Large intestine (tissue), 3 donors: ENCODE measurements at regions not wholly inside any gene's neighbourhood (a gene's known extent, or its start where the extent isn't known, plus 50 kb on each side); places are given as distances from the start of the nearest gene placed in this dataset.

Experiments used
- DNase-seq, 2 donors: peaks; one replicate each; pipeline versions ENCODE4 v3.0.0 to v3.0.0-alpha.2; 2013
- H3K27ac ChIP-seq: one replicate; pipeline ENCODE4 v1.5.1; 2013; ENCODE audit warnings: low read length
- H3K27me3 ChIP-seq: 2 replicates; pipeline ENCODE4 v1.6.1; 2013; ENCODE audit warnings: low read length; ENCODE audit not compliant: control insufficient read depth, insufficient read depth
- H3K36me3 ChIP-seq: 2 replicates; pipeline ENCODE4 v1.6.1; 2013; ENCODE audit warnings: low read length; ENCODE audit not compliant: control insufficient read depth, insufficient read depth
- H3K4me1 ChIP-seq: one replicate; pipeline ENCODE4 v1.6.1; 2013; ENCODE audit warnings: low read length; ENCODE audit not compliant: control insufficient read depth, insufficient read depth
- H3K4me3 ChIP-seq: one replicate; pipeline ENCODE4 v1.5.1; 2013; ENCODE audit warnings: low read length
- H3K9me3 ChIP-seq: one replicate; pipeline ENCODE4 v1.6.1; 2013; ENCODE audit warnings: mild to moderate bottlenecking, low read depth, low read length, moderate library complexity; ENCODE audit not compliant: control insufficient read depth
- WGBS: methylation state at CpG from one replicate; pipeline ENCODE4 v1.1.5; 2013; ENCODE audit warnings: low lambda C conversion rate; ENCODE audit not compliant: insufficient coverage; 5-methylcytosine and 5-hydroxymethylcytosine counted together

DNA sequence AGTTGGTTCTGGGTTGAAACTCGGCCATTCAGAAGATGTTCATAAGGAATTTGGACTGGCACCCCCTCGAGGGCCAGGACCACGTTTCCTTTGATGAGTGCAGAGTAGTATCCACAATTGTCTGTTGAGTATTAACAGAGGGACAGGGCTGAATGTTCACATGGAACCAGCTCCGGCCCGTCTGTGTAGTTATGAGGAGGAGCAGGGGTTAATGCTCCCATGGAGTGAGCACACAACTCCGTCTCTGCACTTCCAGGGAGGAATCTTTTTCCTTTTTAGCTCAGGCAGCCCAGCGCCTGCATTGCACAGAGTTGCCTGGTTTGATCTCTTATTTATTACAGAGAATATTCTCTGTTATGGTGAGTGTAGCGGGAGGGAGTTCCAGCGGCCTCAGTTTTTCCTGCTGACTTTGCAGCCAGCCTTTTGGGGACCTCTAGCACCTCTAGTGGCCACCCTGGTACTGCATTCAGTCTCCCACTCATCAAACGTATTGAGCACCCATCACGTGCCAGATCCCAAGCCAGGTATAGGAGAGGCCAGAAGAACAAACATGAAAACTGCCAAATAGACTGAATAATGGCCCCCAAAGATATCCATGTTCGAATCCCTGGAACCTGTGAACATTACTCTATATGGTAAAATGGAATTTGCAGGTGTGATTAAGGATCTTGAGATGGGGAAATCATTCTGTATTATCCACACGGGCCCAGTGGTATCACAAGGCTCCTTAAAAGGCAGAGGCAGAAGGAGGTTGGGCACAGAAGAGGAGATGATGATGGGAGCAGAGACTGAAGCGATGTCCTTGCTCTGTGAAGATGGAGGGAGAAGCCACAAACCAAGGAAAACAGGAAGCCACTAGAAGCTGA is 167.7 kb upstream of the CSF3R start:
- Histone ChIP-seq H3K4me3 (no peak overlapping the region), H3K36me3 (no peaks in the 10 kb centered on the region), H3K27ac (no peak overlapping the region), H3K9me3 (no peaks in the 10 kb centered on the region), H3K4me1 (no peaks in the 10 kb centered on the region), H3K27me3 (no peaks in the 10 kb centered on the region)
- peak; percentile 24 to 34 for DNase-seq
- no CpG with 5 or more reads among the region's 14 CpGs for WGBS

DNA sequence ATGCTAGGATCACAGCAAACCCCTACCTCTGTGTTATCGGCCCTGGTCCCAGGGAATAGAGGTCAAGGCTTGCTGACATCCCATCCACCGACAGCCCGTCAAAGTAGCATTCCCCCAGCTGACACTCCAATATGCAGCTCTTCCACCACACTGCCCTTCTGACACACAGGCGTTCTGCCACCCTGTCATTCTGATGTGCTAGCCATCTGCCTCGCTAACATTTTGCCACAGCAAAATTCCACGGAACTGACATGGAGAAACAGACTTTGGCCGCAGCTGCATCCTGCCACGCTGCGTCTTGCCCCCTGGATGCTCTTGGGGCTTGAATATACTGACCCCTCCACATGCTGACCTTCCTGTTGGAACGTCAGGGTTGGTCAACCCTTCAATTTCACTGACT is 163.2 kb upstream of the CSF3R start:
- H3K27ac ChIP-seq: no peak overlapping the region
- no peaks in the 10 kb centered on the region for H3K9me3 ChIP-seq
- H3K27me3 ChIP-seq: no peaks in the 10 kb centered on the region
- no CpG with 5 or more reads among the region's 10 CpGs for WGBS
- H3K4me3 ChIP-seq: no peak overlapping the region
- no peaks in the 10 kb centered on the region for H3K36me3 ChIP-seq
- no peak for DNase-seq
- H3K4me1 ChIP-seq: no peaks in the 10 kb centered on the region

DNA sequence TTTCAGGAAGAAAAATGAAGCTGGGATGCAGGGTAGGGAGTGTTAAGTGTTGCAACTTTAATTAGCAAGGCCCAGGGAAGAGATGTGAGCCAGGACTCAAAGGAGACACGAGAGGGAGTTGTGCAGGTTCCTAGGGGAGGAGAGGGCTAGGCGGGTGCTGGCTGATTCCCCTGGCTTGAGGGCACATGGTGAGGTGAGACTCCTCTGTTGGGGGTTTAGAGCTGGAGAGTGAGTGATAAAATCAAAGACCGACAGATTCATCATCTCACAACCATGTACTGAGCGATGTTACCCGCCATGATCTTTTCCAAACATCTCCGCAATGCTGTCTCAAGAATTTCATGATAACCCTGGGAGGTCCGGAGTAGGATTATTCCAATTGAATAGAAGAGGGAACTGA is 161.8 kb upstream of the CSF3R start:
- no peaks in the 10 kb centered on the region for H3K36me3 ChIP-seq
- DNase-seq: no peak
- no peaks in the 10 kb centered on the region for H3K27me3 ChIP-seq
- WGBS: no CpG with 5 or more reads among the region's 7 CpGs
- no peaks in the 10 kb centered on the region for H3K9me3 ChIP-seq
- H3K4me3 ChIP-seq: no peak overlapping the region
- H3K27ac ChIP-seq: no peak overlapping the region
- H3K4me1 ChIP-seq: no peaks in the 10 kb centered on the region

DNA sequence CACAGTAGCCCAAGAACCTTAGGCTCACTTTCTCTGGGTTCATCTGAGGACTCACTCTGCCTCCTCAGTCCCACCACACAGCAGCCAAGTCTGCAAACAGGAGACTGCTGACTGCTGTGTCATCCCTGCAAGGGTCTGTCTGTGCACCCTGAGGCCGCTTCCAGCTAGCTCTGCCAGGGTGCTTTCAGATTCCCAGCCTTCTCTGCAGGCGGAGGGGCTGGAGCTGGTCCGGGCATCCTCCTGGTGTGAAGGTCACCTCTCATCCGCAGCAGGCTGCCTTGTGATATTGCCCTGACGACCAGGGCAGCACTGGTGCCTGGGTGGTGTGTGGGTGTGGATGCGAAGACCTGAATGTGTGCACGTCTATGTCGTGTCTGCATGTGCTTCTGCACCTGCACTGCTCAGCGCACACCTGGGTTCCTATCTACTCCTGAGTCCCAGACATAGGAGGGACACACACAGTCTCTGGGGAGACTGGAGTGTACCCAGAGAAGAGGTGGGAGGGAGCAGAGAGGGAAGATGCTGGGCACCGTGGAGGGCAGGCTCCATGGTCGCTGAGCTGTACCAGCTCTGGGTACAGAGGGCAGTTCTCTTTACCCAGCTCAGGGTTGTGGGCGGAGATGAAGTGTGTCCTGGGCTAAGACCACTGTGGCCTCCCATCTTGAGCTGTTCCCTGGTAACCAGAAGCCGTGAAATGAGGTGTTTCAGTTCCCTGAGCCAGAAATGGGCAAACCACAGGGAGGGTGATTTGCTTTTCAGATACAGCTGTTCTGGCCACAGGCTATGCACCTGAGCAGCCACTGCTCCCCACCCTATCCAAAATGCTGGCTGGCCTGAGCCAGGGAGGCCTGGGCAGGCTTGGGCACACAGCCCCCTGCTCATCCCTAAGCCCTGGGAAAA is 160.9 kb upstream of the CSF3R start:
- no peak overlapping the region for H3K27ac ChIP-seq
- no peaks in the 10 kb centered on the region for H3K9me3 ChIP-seq
- DNase-seq: no peak
- H3K4me1 ChIP-seq: no peaks in the 10 kb centered on the region
- no CpG with 5 or more reads among the region's 13 CpGs for WGBS
- no peaks in the 10 kb centered on the region for H3K27me3 ChIP-seq
- no peak overlapping the region for H3K4me3 ChIP-seq
- H3K36me3 ChIP-seq: no peaks in the 10 kb centered on the region

DNA sequence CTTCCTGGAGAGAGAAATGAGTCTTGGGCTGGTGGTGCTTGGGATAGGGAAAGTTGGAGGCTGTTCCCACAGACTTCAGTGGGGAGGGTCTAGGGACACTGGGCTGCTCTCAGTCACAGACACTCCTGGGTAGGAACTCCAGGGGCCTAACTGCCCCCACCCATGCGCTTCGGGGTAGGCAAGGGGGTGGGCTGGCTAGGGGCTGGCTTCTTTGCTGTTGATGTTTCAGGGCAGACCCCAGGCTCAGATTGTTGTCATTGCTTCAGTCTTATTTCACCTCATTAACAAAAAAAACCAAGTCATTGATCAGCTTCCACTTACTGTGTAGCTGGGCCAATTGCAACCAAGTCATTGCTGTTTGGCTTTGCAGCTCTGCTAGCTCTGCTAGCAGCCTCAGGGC is 160.1 kb upstream of the CSF3R start:
- Histone ChIP-seq H3K4me3 (no peak overlapping the region), H3K27ac (no peak overlapping the region), H3K4me1 (no peaks in the 10 kb centered on the region), H3K36me3 (no peaks in the 10 kb centered on the region), H3K9me3 (no peaks in the 10 kb centered on the region), H3K27me3 (no peaks in the 10 kb centered on the region)
- WGBS: no CpG with 5 or more reads among the region's 2 CpGs
- DNase-seq: no peak

DNA sequence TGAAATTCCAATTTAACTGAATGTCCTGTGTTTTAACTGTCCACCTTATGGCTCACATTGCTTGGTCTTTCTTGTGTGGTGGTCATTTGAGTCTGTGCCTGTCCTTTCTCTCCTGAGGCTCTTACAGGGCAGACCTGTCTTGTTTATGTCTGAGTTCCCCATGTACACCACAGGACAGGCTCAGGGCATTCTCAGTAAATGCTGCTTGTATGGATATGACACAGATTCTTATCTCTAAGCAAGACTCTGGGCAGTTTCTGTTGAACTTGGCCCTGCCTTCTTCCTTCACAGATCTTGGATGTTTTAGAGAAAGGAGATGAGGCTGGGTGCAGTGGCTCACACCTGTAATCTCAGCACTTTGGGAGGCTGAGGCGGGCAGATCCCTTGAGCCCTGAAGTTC is 159.1 kb upstream of the CSF3R start:
- WGBS: no CpG with 5 or more reads among the region's 1 CpG
- no peak overlapping the region for H3K4me3 ChIP-seq
- DNase-seq: no peak
- H3K27me3 ChIP-seq: peaks cover 3% of the 10 kb centered on the region
- no peak overlapping the region for H3K27ac ChIP-seq
- no peaks in the 10 kb centered on the region for H3K4me1 ChIP-seq
- H3K9me3 ChIP-seq: no peaks in the 10 kb centered on the region
- H3K36me3 ChIP-seq: no peaks in the 10 kb centered on the region

DNA sequence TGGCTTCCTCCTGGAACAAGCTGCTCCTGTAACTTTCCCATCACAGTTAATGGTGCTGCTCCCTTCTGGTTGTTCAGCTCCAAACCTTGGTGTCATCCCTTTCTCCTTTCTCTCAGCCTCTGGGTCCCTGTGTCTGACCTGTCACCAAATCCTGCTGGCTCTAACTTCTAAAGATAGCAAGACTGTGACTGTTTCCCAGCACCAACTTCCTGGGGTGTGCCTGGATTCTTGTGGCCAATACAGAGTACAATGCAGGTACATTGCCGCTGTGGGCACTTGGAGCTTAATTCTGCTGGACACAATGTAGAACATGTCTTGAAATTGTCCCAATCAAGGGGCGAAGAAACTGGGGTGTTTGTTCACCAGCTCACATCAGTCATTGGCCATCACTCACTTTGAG is 156.7 kb upstream of the CSF3R start:
- no peak for DNase-seq
- Histone ChIP-seq H3K4me1 (no peaks in the 10 kb centered on the region), H3K36me3 (no peaks in the 10 kb centered on the region), H3K27ac (no peak overlapping the region), H3K27me3 (peaks cover 4% of the 10 kb centered on the region), H3K9me3 (no peaks in the 10 kb centered on the region), H3K4me3 (no peak overlapping the region)
- WGBS: no CpG with 5 or more reads among the region's 2 CpGs

DNA sequence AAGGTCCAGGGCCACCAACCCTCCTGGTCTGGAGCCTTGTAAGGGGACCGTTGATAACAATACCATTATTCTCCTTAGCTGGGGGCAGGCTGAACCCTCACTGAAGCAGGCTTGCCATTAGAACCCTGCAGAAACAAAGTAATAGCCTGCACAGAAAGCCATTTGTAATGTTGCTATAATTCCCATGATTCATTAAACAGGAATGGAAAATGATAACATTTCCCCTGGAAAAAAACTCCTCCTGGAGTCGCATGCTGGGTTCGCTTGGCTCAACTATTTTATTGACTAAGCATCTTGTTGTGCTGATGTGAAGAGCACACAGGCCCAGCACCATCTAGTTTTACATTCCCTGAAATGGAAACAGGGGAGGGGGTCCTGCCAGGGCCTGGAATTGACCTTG is 155.6 kb upstream of the CSF3R start:
- Histone ChIP-seq H3K27ac (no peak overlapping the region), H3K4me1 (no peaks in the 10 kb centered on the region), H3K4me3 (no peak overlapping the region), H3K9me3 (no peaks in the 10 kb centered on the region), H3K36me3 (no peaks in the 10 kb centered on the region), H3K27me3 (peaks cover 4% of the 10 kb centered on the region)
- DNase-seq: no peak
- no CpG with 5 or more reads among the region's 3 CpGs for WGBS

DNA sequence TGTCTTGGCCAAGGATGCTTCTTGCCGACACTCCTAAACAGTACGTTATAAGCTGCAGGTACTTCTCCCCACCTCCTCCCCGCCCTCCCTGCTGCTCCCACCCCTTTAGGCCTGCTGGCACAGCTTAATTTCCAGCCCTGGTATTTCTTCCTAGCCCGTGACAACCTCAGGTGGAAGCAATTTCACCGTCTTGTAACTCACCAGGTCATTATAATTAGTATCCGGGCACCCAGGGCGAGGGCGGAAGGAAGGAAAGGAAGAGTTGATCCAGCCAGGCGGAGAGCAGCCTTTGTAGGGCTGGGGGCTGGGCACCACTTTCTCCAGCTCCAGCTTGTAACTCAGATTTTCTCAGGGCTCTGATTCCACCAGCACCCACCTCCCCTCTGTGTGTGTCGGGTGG is 153.5 kb upstream of the CSF3R start:
- Histone ChIP-seq H3K27ac (no peak overlapping the region), H3K9me3 (no peaks in the 10 kb centered on the region), H3K4me3 (no peak overlapping the region), H3K4me1 (no peaks in the 10 kb centered on the region), H3K36me3 (no peaks in the 10 kb centered on the region), H3K27me3 (peaks cover 4% of the 10 kb centered on the region)
- WGBS: no CpG with 5 or more reads among the region's 10 CpGs
- no peak for DNase-seq

DNA sequence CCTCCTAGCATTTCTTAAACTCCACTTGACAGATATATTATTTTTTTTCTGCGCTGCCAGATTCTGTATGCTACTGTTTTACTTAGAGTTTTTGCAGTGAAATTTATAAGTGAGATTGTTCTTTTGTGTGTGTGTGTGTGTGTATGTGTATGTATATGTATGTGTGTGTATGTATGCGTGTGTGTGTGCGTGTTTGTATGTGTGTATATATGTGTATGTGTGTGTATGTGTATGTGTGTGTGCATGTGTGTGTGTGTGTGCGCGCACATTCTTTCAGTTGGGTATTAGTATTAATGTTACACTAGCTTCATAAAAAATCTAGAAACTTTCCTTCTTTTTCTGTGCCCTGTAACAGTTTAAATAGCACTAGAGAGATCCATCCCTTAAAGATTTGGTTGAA is 152.6 kb upstream of the CSF3R start:
- no peak overlapping the region for H3K27ac ChIP-seq
- no peak overlapping the region for H3K4me3 ChIP-seq
- no peaks in the 10 kb centered on the region for H3K9me3 ChIP-seq
- peaks cover 4% of the 10 kb centered on the region for H3K27me3 ChIP-seq
- H3K36me3 ChIP-seq: no peaks in the 10 kb centered on the region
- WGBS: 100% methylated on average over 1 of the region's 5 CpGs
- no peak for DNase-seq
- H3K4me1 ChIP-seq: no peaks in the 10 kb centered on the region
